Adipocyte (in vitro differentiated cells): ENCODE measurements at regions not wholly inside any gene's neighbourhood (a gene's known extent, or its start where the extent isn't known, plus 50 kb on each side); places are given as distances from the start of the nearest gene placed in this dataset.

Source experiments
- DNase-seq: peaks from one replicate; pipeline ENCODE4 v3.0.0-alpha.2; 2015; ENCODE audit warnings: low read depth
- H3K27me3 ChIP-seq: replicated peaks from 2 replicates; pipeline ENCODE4 v1.7.0; 2013; ENCODE audit warnings: mild to moderate bottlenecking, low read length, moderate library complexity; ENCODE audit not compliant: control insufficient read depth, insufficient read depth
- H3K36me3 ChIP-seq: 2 replicates; pipeline ENCODE4 v1.7.0; 2013; ENCODE audit warnings: low read length, mild to moderate bottlenecking, moderate library complexity; ENCODE audit not compliant: control insufficient read depth, insufficient read depth, severe bottlenecking
- H3K4me1 ChIP-seq: 2 replicates; pipeline ENCODE4 v1.7.0; 2013; ENCODE audit warnings: mild to moderate bottlenecking, low read length, moderate library complexity; ENCODE audit not compliant: control insufficient read depth, insufficient read depth
- H3K4me3 ChIP-seq: 2 replicates; pipeline ENCODE4 v1.7.0; 2013; ENCODE audit warnings: mild to moderate bottlenecking, low read length, moderate library complexity
- H3K9ac ChIP-seq: 2 replicates; pipeline ENCODE4 v1.7.0; 2013; ENCODE audit warnings: mild to moderate bottlenecking, low read length, moderate library complexity
- H3K9me3 ChIP-seq: 2 replicates; pipeline ENCODE4 v1.7.0; 2013; ENCODE audit warnings: mild to moderate bottlenecking, low read length, moderate library complexity; ENCODE audit not compliant: control insufficient read depth

DNA sequence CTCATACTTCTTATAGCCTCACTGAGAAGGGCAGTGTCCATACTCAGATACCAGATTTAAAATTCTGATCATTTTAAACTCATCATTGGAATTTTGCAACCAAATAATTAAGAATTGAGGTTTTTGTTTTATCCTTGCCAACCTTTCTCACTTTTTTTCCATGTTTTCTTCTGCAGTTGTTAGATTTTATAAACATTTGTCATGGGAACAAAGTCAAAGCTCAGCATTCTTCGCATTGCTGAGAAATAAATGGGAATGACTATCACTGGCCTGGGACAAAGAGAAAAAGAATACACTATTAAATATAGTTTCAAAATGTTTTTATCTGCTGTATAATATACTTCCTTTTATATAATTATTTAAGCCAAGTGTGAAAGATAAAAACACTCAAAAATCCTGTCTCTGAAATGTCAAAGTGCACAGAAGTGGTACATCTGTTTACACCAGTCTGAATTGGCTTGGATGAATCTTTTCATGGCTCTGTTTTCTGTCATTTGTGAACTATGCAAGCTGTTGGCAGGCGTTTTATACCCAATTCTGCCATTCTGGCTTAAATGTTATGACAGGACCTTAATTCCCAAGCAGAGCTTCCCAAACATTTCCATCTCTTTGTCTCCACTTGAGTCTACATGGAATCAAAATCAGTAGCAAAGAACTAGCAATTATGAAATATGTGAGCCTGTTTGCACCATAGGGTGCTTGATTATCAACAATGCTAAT lies 249.3 kb upstream of the SYT4 start:
- DNase-seq = peak; percentile 47
- Histone ChIP-seq H3K27me3 (no peaks in the 10 kb centered on the region), H3K4me1 (peaks cover 22% of the 10 kb centered on the region), H3K4me3 (no peak overlapping the region), H3K9ac (no peak overlapping the region), H3K36me3 (no peaks in the 10 kb centered on the region), H3K9me3 (no peaks in the 10 kb centered on the region)

GRCh38 chr18:43531438-43531837 lies 254.1 kb upstream of the SYT4 start:
- DNase-seq = no peak
- Histone ChIP-seq H3K36me3 (no peaks in the 10 kb centered on the region), H3K27me3 (no peaks in the 10 kb centered on the region), H3K9me3 (no peaks in the 10 kb centered on the region), H3K9ac (no peak overlapping the region), H3K4me1 (peaks cover 28% of the 10 kb centered on the region), H3K4me3 (no peak overlapping the region)

DNA sequence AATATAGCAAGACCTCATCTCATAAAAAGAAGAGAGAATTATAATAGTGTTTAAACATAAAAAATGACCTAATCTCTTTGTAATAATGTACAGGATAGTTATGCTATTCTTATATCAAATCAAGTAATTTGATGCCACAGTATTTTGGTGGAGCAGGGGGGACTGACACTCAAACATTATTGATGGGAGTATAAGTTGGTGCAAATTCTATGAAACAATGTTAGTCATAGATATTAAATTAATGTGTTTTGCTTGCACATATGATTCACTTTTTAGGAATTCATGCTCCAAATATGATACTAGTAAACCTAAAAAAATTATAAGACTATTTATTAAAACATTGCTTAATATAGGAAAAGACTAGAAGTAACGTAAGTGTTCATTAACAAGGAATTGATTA lies 256.1 kb upstream of the SYT4 start:
- DNase-seq = no peak
- H3K9me3 ChIP-seq = no peaks in the 10 kb centered on the region
- H3K36me3 ChIP-seq = no peaks in the 10 kb centered on the region
- H3K27me3 ChIP-seq = no peaks in the 10 kb centered on the region
- H3K4me1 ChIP-seq = peaks cover 15% of the 10 kb centered on the region
- H3K4me3 ChIP-seq = no peak overlapping the region
- H3K9ac ChIP-seq = no peak overlapping the region

GRCh38 chr18:43534511-43534910 lies 257.2 kb upstream of the SYT4 start:
- Histone ChIP-seq H3K27me3 (no peaks in the 10 kb centered on the region), H3K4me3 (no peak overlapping the region), H3K9me3 (no peaks in the 10 kb centered on the region), H3K36me3 (no peaks in the 10 kb centered on the region), H3K4me1 (peaks cover 19% of the 10 kb centered on the region), H3K9ac (no peak overlapping the region)
- peak; percentile 67 for DNase-seq

- Histone ChIP-seq H3K36me3 (no peaks in the 10 kb centered on the region), H3K27me3 (no peaks in the 10 kb centered on the region), H3K9me3 (no peaks in the 10 kb centered on the region), H3K4me1 (peaks cover 19% of the 10 kb centered on the region), H3K4me3 (peak overlapping the region; percentile 4), H3K9ac (no peak overlapping the region)
- DNase-seq = peak; percentile 53
These were observed 262.6 kb upstream of the SYT4 start for GRCh38 chr18:43539862-43540261.

DNA sequence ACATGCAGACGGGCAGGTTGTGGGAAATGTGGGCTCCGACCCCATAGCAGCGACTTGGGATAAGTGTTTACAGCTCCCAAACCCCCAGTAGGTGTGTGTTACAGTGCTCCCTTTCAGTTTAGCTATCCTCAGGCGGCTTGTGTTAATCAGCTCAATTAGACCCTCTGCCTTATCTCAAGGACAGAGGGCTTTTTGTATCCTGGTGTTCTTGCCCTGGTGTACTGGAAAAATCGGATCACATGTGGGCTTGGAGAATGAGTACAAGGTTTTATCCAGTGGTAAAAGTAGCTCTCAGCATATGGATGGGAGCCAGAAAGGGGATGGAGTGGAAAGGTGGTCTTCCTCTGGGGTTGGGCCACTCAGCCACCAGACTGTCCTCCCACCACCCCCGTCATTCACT lies 264.7 kb upstream of the SYT4 start:
- H3K9me3 ChIP-seq = no peaks in the 10 kb centered on the region
- H3K27me3 ChIP-seq = no peaks in the 10 kb centered on the region
- peaks cover 19% of the 10 kb centered on the region for H3K4me1 ChIP-seq
- DNase-seq = no peak
- no peak overlapping the region for H3K9ac ChIP-seq
- H3K4me3 ChIP-seq = no peak overlapping the region
- no peaks in the 10 kb centered on the region for H3K36me3 ChIP-seq

- Histone ChIP-seq H3K9me3 (no peaks in the 10 kb centered on the region), H3K4me3 (no peak overlapping the region), H3K4me1 (peaks cover 19% of the 10 kb centered on the region), H3K36me3 (no peaks in the 10 kb centered on the region), H3K9ac (no peak overlapping the region), H3K27me3 (no peaks in the 10 kb centered on the region)
- no peak for DNase-seq
These were observed 265.9 kb upstream of the SYT4 start for GRCh38 chr18:43543236-43543635.

GRCh38 chr18:43547456-43547855 lies 270.2 kb upstream of the SYT4 start:
- Histone ChIP-seq H3K4me3 (no peak overlapping the region), H3K4me1 (no peaks in the 10 kb centered on the region), H3K9ac (no peak overlapping the region), H3K27me3 (no peaks in the 10 kb centered on the region), H3K36me3 (no peaks in the 10 kb centered on the region), H3K9me3 (no peaks in the 10 kb centered on the region)
- DNase-seq = no peak

GRCh38 chr18:43559507-43559906 lies 282.2 kb upstream of the SYT4 start:
- peaks cover 16% of the 10 kb centered on the region for H3K9me3 ChIP-seq
- no peak for DNase-seq
- H3K9ac ChIP-seq = no peak overlapping the region

GRCh38 chr18:43563780-43564179 lies 286.5 kb upstream of the SYT4 start:
- Histone ChIP-seq H3K9me3 (no peaks in the 10 kb centered on the region), H3K4me1 (peaks cover 3% of the 10 kb centered on the region), H3K36me3 (no peaks in the 10 kb centered on the region), H3K27me3 (no peaks in the 10 kb centered on the region), H3K4me3 (no peak overlapping the region), H3K9ac (no peak overlapping the region)
- peak; percentile 73 for DNase-seq

More at GRCh38 chr18:43559507-43559906, 282.2 kb upstream of the SYT4 start:
- Histone ChIP-seq H3K27me3 (no peaks in the 10 kb centered on the region), H3K4me3 (no peak overlapping the region), H3K36me3 (no peaks in the 10 kb centered on the region), H3K4me1 (peaks cover 3% of the 10 kb centered on the region)

DNA sequence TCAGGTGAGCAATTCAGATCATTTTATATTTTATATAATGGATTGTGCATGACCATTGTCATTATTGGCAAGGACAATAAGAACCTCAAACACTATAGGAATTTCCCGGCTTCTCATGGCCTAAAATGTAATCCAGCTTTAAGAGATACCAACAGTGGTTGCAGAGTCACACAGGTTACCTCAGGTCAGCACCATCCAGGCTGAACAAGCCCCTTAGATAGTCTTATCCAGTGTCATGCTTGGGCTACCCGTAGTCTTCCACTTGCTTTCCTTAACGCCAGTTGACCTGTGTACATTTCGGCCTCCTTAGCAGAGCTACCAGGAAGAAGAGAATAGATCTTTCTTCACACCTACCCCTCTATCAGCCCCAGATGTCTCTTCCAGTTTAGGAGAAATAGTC lies 293.3 kb upstream of the SYT4 start:
- DNase-seq = no peak

More for the DNA sequence above, 293.3 kb upstream of the SYT4 start:
- H3K4me1 ChIP-seq = peaks cover 7% of the 10 kb centered on the region
- no peak overlapping the region for H3K4me3 ChIP-seq
- no peaks in the 10 kb centered on the region for H3K36me3 ChIP-seq
- no peaks in the 10 kb centered on the region for H3K27me3 ChIP-seq
- H3K9ac ChIP-seq = no peak overlapping the region
- H3K9me3 ChIP-seq = no peaks in the 10 kb centered on the region
